GM23248 (cell line): ENCODE measurements at regions not wholly inside any gene's neighbourhood (a gene's known extent, or its start where the extent isn't known, plus 50 kb on each side); places are given as distances from the start of the nearest gene placed in this dataset.

Experiments used
- DNase-seq: peaks from one replicate; pipeline ENCODE4 v3.0.0-alpha.2; 2015
- H2AFZ ChIP-seq: fragments of 200-600 bp; sonication (generic); 2 replicates; pipeline ENCODE4 v1.6.1; 2016; ENCODE audit warnings: antibody characterized with exemption
- H3F3A ChIP-seq: fragments of 200-600 bp; sonication (generic); 2 replicates; pipeline ENCODE4 v1.6.1; 2016; ENCODE audit warnings: mild to moderate bottlenecking, antibody characterized with exemption, mixed run types; ENCODE audit not compliant: insufficient read depth
- H3K27ac ChIP-seq: fragments of 200-600 bp; sonication (generic); 2 replicates; pipeline ENCODE4 v1.5.1; 2016; ENCODE audit warnings: mild to moderate bottlenecking
- H3K27me3 ChIP-seq: fragments of 200-600 bp; sonication (generic); replicated peaks from 2 replicates; pipeline ENCODE4 v1.6.1; 2016; ENCODE audit warnings: mild to moderate bottlenecking; ENCODE audit not compliant: insufficient read depth
- H3K36me3 ChIP-seq: fragments of 200-600 bp; sonication (generic); 2 replicates; pipeline ENCODE4 v1.6.1; 2016; ENCODE audit warnings: low read depth, mild to moderate bottlenecking
- H3K4me1 ChIP-seq: fragments of 200-600 bp; sonication (generic); 2 replicates; pipeline ENCODE4 v1.6.1; 2016; ENCODE audit warnings: mild to moderate bottlenecking; ENCODE audit not compliant: insufficient read depth
- H3K4me2 ChIP-seq: fragments of 200-600 bp; sonication (generic); one replicate; pipeline ENCODE4 v1.6.1; 2016; ENCODE audit warnings: mild to moderate bottlenecking; ENCODE audit not compliant: unreplicated experiment
- H3K4me3 ChIP-seq: fragments of 200-600 bp; sonication (generic); 2 replicates; pipeline ENCODE4 v1.5.1; 2016; ENCODE audit warnings: mild to moderate bottlenecking
- H3K79me2 ChIP-seq: fragments of 200-600 bp; sonication (generic); 2 replicates; pipeline ENCODE4 v1.6.1; 2016; ENCODE audit warnings: mild to moderate bottlenecking; ENCODE audit not compliant: insufficient read depth
- H3K9ac ChIP-seq: fragments of 200-600 bp; sonication (generic); 2 replicates; pipeline ENCODE4 v1.6.1; 2016; ENCODE audit warnings: mild to moderate bottlenecking
- H3K9me2 ChIP-seq: fragments of 200-600 bp; sonication (generic); 2 replicates; pipeline ENCODE4 v1.6.1; 2016; ENCODE audit warnings: mixed run types, mild to moderate bottlenecking, moderate library complexity; ENCODE audit not compliant: insufficient read depth
- H3K9me3 ChIP-seq: fragments of 200-600 bp; sonication (generic); one replicate; pipeline ENCODE4 v1.6.1; 2017; ENCODE audit warnings: low read depth
- H4K20me1 ChIP-seq: fragments of 200-600 bp; sonication (generic); 2 replicates; pipeline ENCODE4 v1.6.0; 2016; ENCODE audit not compliant: insufficient read depth
- EZH2 ChIP-seq: fragments of 200-600 bp; sonication (generic); IDR thresholded peaks from 2 replicates; pipeline ENCODE4 v1.6.1; 2018; ENCODE audit warnings: antibody characterized with exemption, mild to moderate bottlenecking; ENCODE audit not compliant: insufficient read depth, poor library complexity, severe bottlenecking
- EZH2phosphoT487 ChIP-seq: fragments of 200-600 bp; sonication (generic); IDR thresholded peaks from 2 replicates; pipeline ENCODE4 v1.6.1; 2018; ENCODE audit warnings: antibody characterized with exemption, moderate library complexity, mild to moderate bottlenecking, low read depth; ENCODE audit not compliant: insufficient read depth
- WGBS, 2 experiments: methylation state at CpG; one replicate each; pipeline ENCODE4 v1.1.6; 2015 to 2017; ENCODE audit warnings: low lambda C conversion rate in 2 of 2, low coverage in 1 of 2; ENCODE audit errors: missing lambda C conversion rate in 2 of 2; 5-methylcytosine and 5-hydroxymethylcytosine counted together
- in situ Hi-C: fragments of 300-500 bp; cut with MboI; formaldehyde crosslinking; loops from 2 replicates; pipeline ENCODE4 v1.15.0; 2020

DNA sequence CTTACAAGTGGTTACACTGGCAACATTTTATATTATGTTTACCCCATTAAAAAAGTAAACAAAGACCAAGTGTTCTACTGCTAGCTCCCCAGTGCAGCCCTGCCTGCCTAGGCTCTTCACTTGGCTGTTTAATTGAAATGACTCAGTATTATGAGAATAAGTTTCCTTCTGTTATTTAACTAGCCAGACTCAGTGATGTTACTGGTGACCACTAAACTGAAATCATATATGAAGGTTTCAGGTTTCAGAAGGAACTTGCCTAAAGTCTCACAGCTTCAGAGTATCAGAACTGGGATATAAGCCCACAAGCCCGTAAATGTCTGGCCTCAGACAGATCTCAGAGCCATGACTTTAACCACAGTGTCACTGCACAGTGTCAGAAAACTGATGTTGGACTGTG is 66.8 kb upstream of the EXOC4 start:
- DNase-seq = no peak
- no peak overlapping the region for H3K9ac ChIP-seq
- no peaks in the 10 kb centered on the region for H3K79me2 ChIP-seq
- H3K4me1 ChIP-seq = no peaks in the 10 kb centered on the region
- H2AFZ ChIP-seq = no peak overlapping the region
- no peaks in the 10 kb centered on the region for H4K20me1 ChIP-seq
- no peaks in the 10 kb centered on the region for H3K36me3 ChIP-seq
- H3K4me3 ChIP-seq = no peak overlapping the region
- no peak overlapping the region for H3K4me2 ChIP-seq
- H3F3A ChIP-seq = no peaks in the 10 kb centered on the region
- in situ Hi-C loops = no loop called here
- H3K27me3 ChIP-seq = no peaks in the 10 kb centered on the region
- 12 to 14% methylated on average over 1 of the region's 1 CpG for WGBS, 2 experiments
- no peak for TF ChIP-seq EZH2phosphoT487
- TF ChIP-seq EZH2 = no peak
- H3K9me3 ChIP-seq = no peaks in the 10 kb centered on the region
- no peak overlapping the region for H3K27ac ChIP-seq
- no peaks in the 10 kb centered on the region for H3K9me2 ChIP-seq

GRCh38 chr7:133190172-133190528 is 62.7 kb upstream of the EXOC4 start:
- Histone ChIP-seq H3K4me1 (no peaks in the 10 kb centered on the region), H3K27me3 (peaks cover 9% of the 10 kb centered on the region; the same call in 1 of the 2 replicates), H3K9me2 (no peaks in the 10 kb centered on the region), H3K4me2 (no peak overlapping the region), H3K9ac (no peak overlapping the region), H3K79me2 (no peaks in the 10 kb centered on the region), H3F3A (no peaks in the 10 kb centered on the region), H3K36me3 (no peaks in the 10 kb centered on the region), H2AFZ (no peak overlapping the region), H3K27ac (no peak overlapping the region), H3K9me3 (no peaks in the 10 kb centered on the region), H3K4me3 (no peak overlapping the region), H4K20me1 (no peaks in the 10 kb centered on the region)
- 28 to 44% methylated on average over 2 of the region's 2 CpGs for WGBS, 2 experiments
- DNase-seq = no peak
- in situ Hi-C loops = no loop called here
- TF ChIP-seq EZH2phosphoT487 (no peak), EZH2 (no peak)

DNA sequence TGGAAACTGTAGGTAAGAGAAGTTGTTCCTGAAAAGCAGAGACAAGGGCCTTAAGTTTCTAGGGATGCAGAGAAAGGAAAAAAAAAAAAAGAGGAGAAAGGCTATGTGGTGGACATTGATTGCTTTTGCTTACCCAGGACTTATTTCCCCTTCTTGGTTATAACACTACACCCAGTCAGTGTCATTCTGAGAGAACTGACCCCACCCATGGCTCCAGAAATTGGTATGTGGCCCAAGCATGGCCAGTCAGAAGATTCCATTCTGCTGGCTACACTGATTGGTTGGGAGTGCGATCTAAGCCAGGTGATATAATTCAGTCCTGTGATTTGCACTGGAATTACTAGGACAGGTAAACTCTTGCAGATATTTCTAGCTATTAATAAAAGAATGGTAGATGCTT is 62.2 kb upstream of the EXOC4 start:
- H2AFZ ChIP-seq = no peak overlapping the region
- H3K9me2 ChIP-seq = no peaks in the 10 kb centered on the region
- no peaks in the 10 kb centered on the region for H3K4me1 ChIP-seq
- no peak overlapping the region for H3K9ac ChIP-seq
- H3K9me3 ChIP-seq = no peaks in the 10 kb centered on the region
- H3K27ac ChIP-seq = no peak overlapping the region
- no peaks in the 10 kb centered on the region for H3K36me3 ChIP-seq
- DNase-seq = no peak
- no peak overlapping the region for H3K4me2 ChIP-seq
- no peaks in the 10 kb centered on the region for H3F3A ChIP-seq
- H3K79me2 ChIP-seq = no peaks in the 10 kb centered on the region
- no peak for TF ChIP-seq EZH2phosphoT487
- TF ChIP-seq EZH2 = no peak
- peaks cover 9% of the 10 kb centered on the region; the same call in 1 of the 2 replicates for H3K27me3 ChIP-seq
- WGBS, 2 experiments = 53 to 71% methylated on average over 1 of the region's 1 CpG
- H4K20me1 ChIP-seq = no peaks in the 10 kb centered on the region
- in situ Hi-C loops = no loop called here
- no peak overlapping the region for H3K4me3 ChIP-seq

GRCh38 chr7:133191787-133192186 is 61.1 kb upstream of the EXOC4 start:
- H3K4me3 ChIP-seq = no peak overlapping the region
- no peak overlapping the region for H3K9ac ChIP-seq
- no peaks in the 10 kb centered on the region for H3K9me2 ChIP-seq
- no peaks in the 10 kb centered on the region for H3K36me3 ChIP-seq
- H3K4me2 ChIP-seq = no peak overlapping the region
- H2AFZ ChIP-seq = no peak overlapping the region
- no peaks in the 10 kb centered on the region for H3K79me2 ChIP-seq
- H3K27ac ChIP-seq = no peak overlapping the region
- no peaks in the 10 kb centered on the region for H3K4me1 ChIP-seq
- no peaks in the 10 kb centered on the region for H4K20me1 ChIP-seq
- WGBS, 2 experiments = 2 to 6% methylated on average over 4 of the region's 4 CpGs
- no peaks in the 10 kb centered on the region for H3K9me3 ChIP-seq
- no peaks in the 10 kb centered on the region for H3F3A ChIP-seq
- no peak for TF ChIP-seq EZH2
- TF ChIP-seq EZH2phosphoT487 = no peak
- in situ Hi-C loops = no loop called here
- no peak for DNase-seq
- peaks cover 9% of the 10 kb centered on the region for H3K27me3 ChIP-seq

DNA sequence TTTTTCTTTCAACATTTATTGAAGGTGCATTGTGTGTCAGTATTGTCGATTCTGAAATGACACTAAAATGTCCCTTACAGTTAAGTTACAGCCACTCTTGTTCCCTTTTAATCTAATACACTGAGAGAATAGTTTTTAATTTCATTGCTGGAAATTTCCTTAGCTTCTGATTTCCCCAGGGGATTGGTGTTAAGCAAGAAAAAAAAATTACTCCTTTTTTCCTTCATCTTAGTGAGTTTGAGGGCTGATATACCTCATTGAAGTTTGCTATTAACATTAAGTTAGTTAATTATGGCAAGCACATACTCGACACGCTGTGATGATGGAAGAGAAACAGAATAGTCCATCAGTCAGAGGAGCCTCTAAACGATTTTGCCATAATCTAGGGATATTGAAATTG is 57.0 kb upstream of the EXOC4 start:
- 39 to 42% methylated on average over 4 of the region's 4 CpGs for WGBS, 2 experiments

More for the DNA sequence above, 57.0 kb upstream of the EXOC4 start:
- H3K27ac ChIP-seq = no peak overlapping the region
- no peaks in the 10 kb centered on the region for H3F3A ChIP-seq
- in situ Hi-C loops = no loop called here
- peaks cover 16% of the 10 kb centered on the region for H3K27me3 ChIP-seq
- no peaks in the 10 kb centered on the region for H3K4me1 ChIP-seq
- no peak overlapping the region for H3K4me3 ChIP-seq
- no peaks in the 10 kb centered on the region for H4K20me1 ChIP-seq
- H2AFZ ChIP-seq = no peak overlapping the region
- no peaks in the 10 kb centered on the region for H3K9me3 ChIP-seq
- H3K4me2 ChIP-seq = no peak overlapping the region
- DNase-seq = no peak
- H3K79me2 ChIP-seq = no peaks in the 10 kb centered on the region
- no peaks in the 10 kb centered on the region for H3K36me3 ChIP-seq
- TF ChIP-seq EZH2 (no peak), EZH2phosphoT487 (no peak)
- no peak overlapping the region for H3K9ac ChIP-seq
- H3K9me2 ChIP-seq = no peaks in the 10 kb centered on the region
